ENCODE measurements at regions not wholly inside any gene's neighbourhood (a gene's known extent, or its start where the extent isn't known, plus 50 kb on each side); places are given as distances from the start of the nearest gene placed in this dataset.
"Not testable (repeated sequence)": the region's sequence is repeated elsewhere in the genome, so short reads cannot be mapped to it uniquely, and the experiment has no call there.

DNA sequence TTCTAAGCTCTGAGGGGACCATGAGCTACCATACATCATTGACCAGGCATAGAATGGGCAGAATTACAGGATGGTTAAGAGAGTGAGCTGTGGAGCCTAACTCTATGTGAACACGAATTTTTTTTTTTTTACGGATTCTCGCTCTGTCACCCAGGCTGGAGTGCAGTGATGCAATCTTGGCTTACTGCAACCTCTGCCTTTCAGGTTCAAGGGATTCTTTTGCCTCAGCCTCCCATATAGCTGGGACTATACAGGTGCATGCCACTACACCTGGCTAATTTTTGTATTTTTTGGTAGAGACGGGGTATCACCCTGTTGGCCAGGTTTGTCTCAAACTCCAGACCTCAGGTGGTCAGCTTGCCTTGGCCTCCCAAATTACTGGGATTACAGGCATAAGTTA lies 72.8 kb upstream of the PCAT7 start:
- Mint-ChIP-seq H3K36me3 (ENCODE audit: low read depth) (peaks cover 6% of the 10 kb centered on the region), H3K27me3 (ENCODE audit: low read depth) (no peaks in the 10 kb centered on the region), H3K9me3 (peaks cover 8% of the 10 kb centered on the region), H3K4me3 (no peak overlapping the region), H3K4me1 (no peaks in the 10 kb centered on the region), H3K27ac (ENCODE audit: unreplicated experiment) (no peak overlapping the region)
- no peak for DNase-seq (ENCODE audit: low read depth, low spot score)
- TF ChIP-seq, protein P1, sequence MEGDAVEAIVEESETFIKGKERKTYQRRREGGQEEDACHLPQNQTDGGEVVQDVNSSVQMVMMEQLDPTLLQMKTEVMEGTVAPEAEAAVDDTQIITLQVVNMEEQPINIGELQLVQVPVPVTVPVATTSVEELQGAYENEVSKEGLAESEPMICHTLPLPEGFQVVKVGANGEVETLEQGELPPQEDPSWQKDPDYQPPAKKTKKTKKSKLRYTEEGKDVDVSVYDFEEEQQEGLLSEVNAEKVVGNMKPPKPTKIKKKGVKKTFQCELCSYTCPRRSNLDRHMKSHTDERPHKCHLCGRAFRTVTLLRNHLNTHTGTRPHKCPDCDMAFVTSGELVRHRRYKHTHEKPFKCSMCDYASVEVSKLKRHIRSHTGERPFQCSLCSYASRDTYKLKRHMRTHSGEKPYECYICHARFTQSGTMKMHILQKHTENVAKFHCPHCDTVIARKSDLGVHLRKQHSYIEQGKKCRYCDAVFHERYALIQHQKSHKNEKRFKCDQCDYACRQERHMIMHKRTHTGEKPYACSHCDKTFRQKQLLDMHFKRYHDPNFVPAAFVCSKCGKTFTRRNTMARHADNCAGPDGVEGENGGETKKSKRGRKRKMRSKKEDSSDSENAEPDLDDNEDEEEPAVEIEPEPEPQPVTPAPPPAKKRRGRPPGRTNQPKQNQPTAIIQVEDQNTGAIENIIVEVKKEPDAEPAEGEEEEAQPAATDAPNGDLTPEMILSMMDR (conservative IDR thresholded peaks at IDR 0.05): no peak

DNA sequence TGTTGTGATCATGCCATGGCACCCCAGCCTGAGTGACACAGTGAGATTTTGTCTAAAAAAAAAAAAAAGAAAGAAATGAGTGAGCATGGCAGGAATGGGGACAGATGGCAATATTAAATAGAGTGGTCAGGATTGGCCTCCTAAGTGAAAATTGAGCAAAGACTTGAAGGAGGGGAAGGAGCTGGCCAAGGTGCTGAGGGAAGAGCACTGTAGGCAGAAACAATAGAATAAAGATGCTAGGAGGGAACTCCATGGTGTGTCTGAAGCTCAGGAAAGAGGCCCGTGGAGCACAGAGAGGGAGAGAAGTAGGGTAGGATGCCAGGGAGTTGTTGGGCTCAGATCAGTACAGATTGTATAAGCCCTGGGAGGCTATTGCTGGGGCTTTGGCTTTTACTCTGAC lies 64.4 kb upstream of the PCAT7 start:
- TF ChIP-seq, protein P1 (conservative IDR thresholded peaks at IDR 0.05): no peak
- Mint-ChIP-seq H3K36me3 (ENCODE audit: low read depth) (no peaks in the 10 kb centered on the region), H3K4me3 (no peak overlapping the region), H3K27ac (ENCODE audit: unreplicated experiment) (no peak overlapping the region), H3K9me3 (no peaks in the 10 kb centered on the region), H3K4me1 (no peaks in the 10 kb centered on the region), H3K27me3 (ENCODE audit: low read depth) (no peaks in the 10 kb centered on the region)
- no peak for DNase-seq (ENCODE audit: low read depth, low spot score)

DNA sequence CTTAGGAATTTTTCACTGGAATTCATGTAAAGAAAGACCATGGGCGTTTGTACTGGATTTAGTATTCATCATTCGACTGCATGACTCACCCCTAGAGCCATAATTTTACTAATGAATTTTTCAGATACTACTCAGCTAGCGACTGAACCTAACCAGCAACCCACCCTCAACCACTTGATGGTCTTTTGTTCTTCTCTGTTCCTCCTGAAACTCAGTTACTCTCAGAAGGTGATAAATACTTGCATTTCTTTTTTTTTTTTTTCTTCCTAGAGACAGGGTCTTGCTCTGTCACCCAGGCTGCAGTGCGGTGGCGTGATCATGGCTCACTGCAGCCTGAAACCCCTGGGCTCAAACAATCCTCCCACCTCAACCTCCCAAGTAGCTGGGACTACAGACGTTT lies 62.8 kb upstream of the PCAT7 start:
- not testable (repeated sequence) for H3K36me3 Mint-ChIP-seq (ENCODE audit: low read depth); H3K27me3 Mint-ChIP-seq (ENCODE audit: low read depth); DNase-seq (ENCODE audit: low read depth, low spot score); H3K4me1 Mint-ChIP-seq; H3K27ac Mint-ChIP-seq (ENCODE audit: unreplicated experiment); H3K4me3 Mint-ChIP-seq; H3K9me3 Mint-ChIP-seq

DNA sequence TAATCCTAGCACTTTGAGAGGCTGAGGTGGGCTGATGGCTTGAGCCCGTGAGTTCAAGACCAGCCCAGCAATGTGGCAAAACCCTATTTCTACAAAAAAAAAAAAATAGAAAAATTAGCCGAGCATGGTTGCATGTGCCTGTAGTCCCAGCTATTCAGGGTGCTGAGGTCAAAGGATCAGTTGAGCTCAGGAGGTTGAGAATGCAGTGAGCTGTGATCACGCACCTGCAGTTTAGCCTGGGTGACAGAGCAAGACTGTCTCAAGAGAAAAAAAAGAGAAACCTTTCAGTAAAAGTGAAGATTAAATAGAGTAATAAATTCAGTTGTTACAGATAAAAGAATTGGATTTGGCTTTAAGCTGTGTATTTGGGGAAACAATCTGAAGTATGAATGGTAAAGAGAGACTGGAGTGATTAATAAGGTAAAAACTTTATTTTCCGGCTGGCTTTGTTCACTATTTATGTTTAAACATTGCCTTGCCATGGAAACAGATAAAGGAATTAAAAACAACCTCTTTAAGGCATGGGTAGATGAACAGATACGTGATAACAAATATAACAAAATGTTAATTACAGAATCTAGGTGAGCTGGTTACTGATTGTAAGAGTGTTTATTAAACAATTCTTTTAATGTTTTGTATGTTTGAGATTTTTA lies 56.0 kb upstream of the PCAT7 start:
- H3K27me3 Mint-ChIP-seq (ENCODE audit: low read depth): no peaks in the 10 kb centered on the region
- H3K4me3 Mint-ChIP-seq: no peak overlapping the region
- no peak for DNase-seq (ENCODE audit: low read depth, low spot score)
- H3K27ac Mint-ChIP-seq (ENCODE audit: unreplicated experiment): no peak overlapping the region
- H3K4me1 Mint-ChIP-seq: no peaks in the 10 kb centered on the region
- no peaks in the 10 kb centered on the region for H3K9me3 Mint-ChIP-seq
- TF ChIP-seq, protein P1 (conservative IDR thresholded peaks at IDR 0.05): no peak
- H3K36me3 Mint-ChIP-seq (ENCODE audit: low read depth): no peaks in the 10 kb centered on the region

DNA sequence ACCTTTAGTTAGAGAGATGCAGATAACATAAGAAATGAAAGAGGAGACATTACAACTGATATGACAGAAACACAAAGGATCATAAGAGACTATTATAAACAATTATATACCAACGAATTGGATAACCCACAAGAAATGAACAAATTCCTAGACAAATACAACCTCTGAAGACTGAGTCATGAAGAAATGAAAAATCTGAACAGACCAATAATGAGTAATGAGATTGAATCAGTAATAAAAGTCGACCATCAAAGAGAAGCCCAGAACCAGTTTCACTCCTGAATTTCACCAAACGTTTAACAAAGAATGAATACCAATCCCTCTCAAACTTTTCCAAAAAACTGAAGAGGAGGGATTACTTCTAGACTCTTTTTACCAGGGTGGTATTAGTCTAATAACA lies 50.5 kb upstream of the PCAT7 start:
- Mint-ChIP-seq H3K9me3 (peaks cover 6% of the 10 kb centered on the region), H3K27me3 (ENCODE audit: low read depth) (no peaks in the 10 kb centered on the region), H3K36me3 (ENCODE audit: low read depth) (no peaks in the 10 kb centered on the region), H3K4me1 (no peaks in the 10 kb centered on the region), H3K4me3 (no peak overlapping the region), H3K27ac (ENCODE audit: unreplicated experiment) (no peak overlapping the region)
- no peak for DNase-seq (ENCODE audit: low read depth, low spot score)
- TF ChIP-seq, protein P1 (conservative IDR thresholded peaks at IDR 0.05): no peak

Measured in neural crest cell (in vitro differentiated cells).